Keratinocyte (primary cell): ENCODE measurements at regions not wholly inside any gene's neighbourhood (a gene's known extent, or its start where the extent isn't known, plus 50 kb on each side); places are given as distances from the start of the nearest gene placed in this dataset.

ENCODE experiments used
- DNase-seq: peaks from one replicate; pipeline ENCODE4 v3.0.0-alpha.2; 2011; ENCODE audit warnings: low read depth, missing footprints, low spot score
- FAIRE-seq: peaks from 2 replicates; lab custom pipeline; 2011; peaks lifted over from hg19 to GRCh38; lab: Jason Lieb, UNC
- H2AFZ ChIP-seq: 2 replicates; pipeline ENCODE4 v1.6.0; 2012; ENCODE audit warnings: low read length, control low read depth, inconsistent platforms; ENCODE audit not compliant: control insufficient read depth
- H3K27ac ChIP-seq: 2 replicates; pipeline ENCODE4 v1.5.1; 2011; ENCODE audit warnings: low read length; ENCODE audit not compliant: control insufficient read depth, insufficient read depth
- H3K27me3 ChIP-seq: 3 replicates; pipeline ENCODE4 v1.6.0; 2011; ENCODE audit warnings: low read length; ENCODE audit not compliant: control insufficient read depth, insufficient read depth; ENCODE audit errors: extremely low read depth
- H3K36me3 ChIP-seq, 2 experiments: 2 replicates in 1 of 2; 3 replicates in 1 of 2; pipeline ENCODE4 v1.5.1; 2011; ENCODE audit warnings: low read length in 2 of 2, mild to moderate bottlenecking in 1 of 2; ENCODE audit not compliant: control insufficient read depth in 2 of 2, insufficient read depth in 2 of 2; ENCODE audit errors: extremely low read depth in 1 of 2
- H3K4me1 ChIP-seq: 3 replicates; pipeline ENCODE4 v1.5.1; 2011; ENCODE audit warnings: low read length; ENCODE audit not compliant: control insufficient read depth, insufficient read depth; ENCODE audit errors: extremely low read depth
- H3K4me2 ChIP-seq: 3 replicates; pipeline ENCODE4 v1.6.0; 2011; ENCODE audit warnings: low read depth, low read length; ENCODE audit not compliant: control insufficient read depth, insufficient read depth; ENCODE audit errors: extremely low read depth
- H3K4me3 ChIP-seq, 3 experiments: fragments of 200-600 bp in 1 of 3; sonication (generic) in 1 of 3; 2 replicates in 2 of 3; 3 replicates in 1 of 3; pipeline ENCODE4 v1.5.1; 2011 to 2016; ENCODE audit warnings: low read length in 3 of 3, mild to moderate bottlenecking in 3 of 3, control low read depth in 2 of 3, inconsistent platforms in 1 of 3, low read depth in 1 of 3, mixed read lengths in 1 of 3, mixed run types in 1 of 3, moderate library complexity in 1 of 3; ENCODE audit not compliant: control insufficient read depth in 2 of 3, insufficient read depth in 2 of 3; ENCODE audit errors: extremely low read depth in 1 of 3
- H3K79me2 ChIP-seq: 2 replicates; pipeline ENCODE4 v1.6.0; 2012; ENCODE audit warnings: low read length; ENCODE audit not compliant: control insufficient read depth, insufficient read depth
- H3K9ac ChIP-seq: 3 replicates; pipeline ENCODE4 v1.6.0; 2011; ENCODE audit warnings: low read length; ENCODE audit not compliant: control insufficient read depth, insufficient read depth; ENCODE audit errors: extremely low read depth
- H3K9me1 ChIP-seq: 3 replicates; pipeline ENCODE4 v1.6.0; 2011; ENCODE audit warnings: low read length; ENCODE audit not compliant: control insufficient read depth, insufficient read depth; ENCODE audit errors: extremely low read depth
- H3K9me3 ChIP-seq: 2 replicates; pipeline ENCODE4 v1.5.1; 2012; ENCODE audit warnings: low read depth, low read length; ENCODE audit not compliant: control insufficient read depth
- H4K20me1 ChIP-seq: 3 replicates; pipeline ENCODE4 v1.6.0; 2011; ENCODE audit warnings: low read length; ENCODE audit not compliant: control insufficient read depth, insufficient read depth; ENCODE audit errors: extremely low read depth
- EZH2 ChIP-seq: IDR thresholded peaks from one replicate; pipeline ENCODE4 v1.6.1; 2012; ENCODE audit warnings: inconsistent platforms, mild to moderate bottlenecking, low read length, moderate library complexity
- dilution Hi-C: fragments of 300-500 bp; cut with MboI; formaldehyde crosslinking; loops from one replicate; pipeline ENCODE4 v1.7.0; 2020; ENCODE audit warnings: low sequenced_read_pairs; ENCODE audit not compliant: extremely low pct_ligation_motif_present
- TF ChIP-seq, protein P1 (sequence below), 3 experiments: IDR thresholded peaks in 1 of 3; conservative IDR thresholded peaks in 1 of 3; optimal IDR thresholded peaks in 1 of 3; 2 replicates in 2 of 3; 3 replicates in 1 of 3; pipeline versions ENCODE3 to v1.5.1; 2011; ENCODE audit warnings: low read length in 3 of 3, mild to moderate bottlenecking in 3 of 3, moderate library complexity in 2 of 3, control low read depth in 1 of 3, inconsistent platforms in 1 of 3; ENCODE audit not compliant: insufficient read depth in 2 of 3; ENCODE audit errors: extremely low read depth in 1 of 3

DNA sequence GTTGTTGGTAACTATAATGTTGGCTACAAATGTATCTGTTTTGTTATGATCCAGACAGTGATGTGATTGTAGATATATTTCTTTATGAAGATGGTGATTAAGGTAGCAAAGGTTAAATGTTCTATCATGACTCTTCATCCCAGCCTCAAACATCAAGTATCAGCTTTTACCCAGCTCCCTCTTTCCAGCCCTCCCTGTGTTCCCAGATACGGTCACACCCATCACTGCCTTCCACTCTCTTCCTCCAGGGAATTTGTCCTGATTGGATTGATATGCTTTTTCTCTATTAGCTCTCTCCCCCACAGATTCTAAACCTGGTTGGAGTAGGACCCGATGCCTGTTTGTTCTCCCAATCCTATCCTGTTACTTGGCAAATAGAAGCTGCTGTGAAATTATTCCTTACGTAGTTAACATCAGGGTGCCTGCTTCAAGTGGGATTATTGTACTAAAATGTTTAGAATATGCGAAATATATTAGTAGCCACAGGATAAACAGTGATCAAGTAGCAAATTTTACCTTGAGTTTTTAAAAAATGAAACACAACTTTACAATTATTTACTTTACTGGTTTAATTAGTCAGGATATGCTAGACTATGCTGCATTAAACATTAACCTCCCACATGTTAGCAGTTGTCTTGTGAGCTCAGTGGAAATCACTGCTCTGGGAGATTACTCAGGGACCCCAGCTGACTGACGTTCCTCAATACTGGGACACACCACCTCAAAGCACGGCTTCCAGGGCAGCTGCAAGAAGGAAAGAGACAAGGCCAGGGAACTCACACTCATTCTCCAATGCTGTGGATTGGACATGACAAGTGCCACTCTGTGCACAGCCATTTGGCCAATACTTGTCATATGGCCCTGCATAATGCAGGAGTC, 165.3 kb downstream of the ALX1 start:
- H2AFZ ChIP-seq, result no peak overlapping the region
- no peaks in the 10 kb centered on the region for H3K79me2 ChIP-seq
- no peaks in the 10 kb centered on the region for H3K27me3 ChIP-seq
- no peaks in the 10 kb centered on the region for H3K36me3 ChIP-seq
- no peak overlapping the region for H3K4me3 ChIP-seq
- no peaks in the 10 kb centered on the region for H3K9me3 ChIP-seq
- no peak for DNase-seq
- no peak for FAIRE-seq
- H4K20me1 ChIP-seq, result no peaks in the 10 kb centered on the region
- H3K9ac ChIP-seq, result no peak overlapping the region
- H3K27ac ChIP-seq, result no peak overlapping the region
- H3K4me2 ChIP-seq, result no peak overlapping the region
- H3K9me1 ChIP-seq, result no peaks in the 10 kb centered on the region
- dilution Hi-C loops, result no loop called here
- no peak for TF ChIP-seq EZH2
- TF ChIP-seq, protein P1, sequence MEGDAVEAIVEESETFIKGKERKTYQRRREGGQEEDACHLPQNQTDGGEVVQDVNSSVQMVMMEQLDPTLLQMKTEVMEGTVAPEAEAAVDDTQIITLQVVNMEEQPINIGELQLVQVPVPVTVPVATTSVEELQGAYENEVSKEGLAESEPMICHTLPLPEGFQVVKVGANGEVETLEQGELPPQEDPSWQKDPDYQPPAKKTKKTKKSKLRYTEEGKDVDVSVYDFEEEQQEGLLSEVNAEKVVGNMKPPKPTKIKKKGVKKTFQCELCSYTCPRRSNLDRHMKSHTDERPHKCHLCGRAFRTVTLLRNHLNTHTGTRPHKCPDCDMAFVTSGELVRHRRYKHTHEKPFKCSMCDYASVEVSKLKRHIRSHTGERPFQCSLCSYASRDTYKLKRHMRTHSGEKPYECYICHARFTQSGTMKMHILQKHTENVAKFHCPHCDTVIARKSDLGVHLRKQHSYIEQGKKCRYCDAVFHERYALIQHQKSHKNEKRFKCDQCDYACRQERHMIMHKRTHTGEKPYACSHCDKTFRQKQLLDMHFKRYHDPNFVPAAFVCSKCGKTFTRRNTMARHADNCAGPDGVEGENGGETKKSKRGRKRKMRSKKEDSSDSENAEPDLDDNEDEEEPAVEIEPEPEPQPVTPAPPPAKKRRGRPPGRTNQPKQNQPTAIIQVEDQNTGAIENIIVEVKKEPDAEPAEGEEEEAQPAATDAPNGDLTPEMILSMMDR (optimal IDR thresholded peaks at IDR 0.05 in 1 of 3, IDR thresholded peaks at IDR 0.05 in 1 of 3, conservative IDR thresholded peaks at IDR 0.05 in 1 of 3; ENCODE audit: extremely low read depth in 1 of 3, insufficient read depth in 2 of 3, low read length in 3 of 3), result no peak
- no peaks in the 10 kb centered on the region for H3K4me1 ChIP-seq

DNA sequence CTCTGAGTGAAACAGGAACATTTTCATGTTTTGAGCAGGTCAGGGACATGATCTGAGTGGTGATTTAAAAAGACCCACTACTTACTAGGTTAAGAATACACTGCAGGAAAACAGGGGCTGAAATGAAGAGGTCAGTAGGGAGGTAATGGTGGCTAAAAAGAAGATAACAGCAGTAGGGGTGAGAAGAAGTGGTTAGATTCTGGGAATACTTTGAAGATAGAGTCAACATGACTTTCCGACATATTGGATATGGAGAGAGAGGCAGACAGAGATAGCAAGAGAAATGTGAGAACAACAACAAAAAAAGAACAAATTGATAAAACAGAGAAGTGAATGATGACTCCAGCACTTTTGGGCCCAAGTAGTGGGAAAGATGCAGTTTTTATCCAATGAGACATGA, 168.0 kb downstream of the ALX1 start:
- H3K4me2 ChIP-seq, result no peak overlapping the region
- no peak overlapping the region for H3K4me3 ChIP-seq
- no peak overlapping the region for H2AFZ ChIP-seq
- DNase-seq (no peak), FAIRE-seq (no peak)
- no peaks in the 10 kb centered on the region for H3K27me3 ChIP-seq
- TF ChIP-seq EZH2, result no peak
- H3K27ac ChIP-seq, result no peak overlapping the region
- no peaks in the 10 kb centered on the region for H3K9me3 ChIP-seq
- no peaks in the 10 kb centered on the region for H3K4me1 ChIP-seq
- no peak overlapping the region for H3K9ac ChIP-seq
- H3K36me3 ChIP-seq, result no peaks in the 10 kb centered on the region
- dilution Hi-C loops, result no loop called here
- no peaks in the 10 kb centered on the region for H3K9me1 ChIP-seq
- no peaks in the 10 kb centered on the region for H3K79me2 ChIP-seq
- no peaks in the 10 kb centered on the region for H4K20me1 ChIP-seq
